ENCODE measurements at regions not wholly inside any gene's neighbourhood (a gene's known extent, or its start where the extent isn't known, plus 50 kb on each side); places are given as distances from the start of the nearest gene placed in this dataset.

- no peak for DNase-seq
- Histone ChIP-seq H3K4me1 (ENCODE audit: control extremely low read depth in 1 of 4, control insufficient read depth in 4 of 4, insufficient read depth in 4 of 4, low read length in 3 of 4) (peaks cover 0 to 7% (median 0%) of the 10 kb centered on the region in 4 experiments), H3K27ac (ENCODE audit: insufficient read depth in 1 of 2, low read depth in 1 of 2, low read length in 2 of 2, poor library complexity in 1 of 2, severe bottlenecking in 2 of 2) (no peak overlapping the region), H3K9me3 (ENCODE audit: control extremely low read depth in 1 of 5, control insufficient read depth in 4 of 5, insufficient read depth in 2 of 5, low read depth in 1 of 5, low read length in 4 of 5) (peaks cover 0 to 7% (median 0%) of the 10 kb centered on the region in 5 experiments), H3K4me3 (ENCODE audit: control insufficient read depth in 1 of 7, extremely low read depth in 1 of 7, insufficient read depth in 4 of 7, low read depth in 2 of 7, low read length in 6 of 7) (no peak overlapping the region), H3K27me3 (replicated peaks in 2 of 5; ENCODE audit: control insufficient read depth in 4 of 5, insufficient read depth in 5 of 5, low read length in 4 of 5) (no peaks in the 10 kb centered on the region), H3K36me3 (ENCODE audit: control insufficient read depth in 4 of 4, insufficient read depth in 4 of 4, low read length in 3 of 4) (no peaks in the 10 kb centered on the region)
- ChIA-PET POLR2A (no interaction called here), CTCF (interaction anchor here (1.3 to 1.4 kb wide), 2 partner anchors 21 to 67 kb away, joined by 3 to 4 read pairs; no protein-coding TSS in a partner anchor)
- WGBS (ENCODE audit: insufficient coverage): 100% methylated on average over 1 of the region's 2 CpGs
Measured at GRCh38 chr1:234683127-234683860, 73.3 kb upstream of the IRF2BP2 start.

- Histone ChIP-seq H3K4me1 (ENCODE audit: control extremely low read depth in 1 of 4, control insufficient read depth in 4 of 4, insufficient read depth in 4 of 4, low read length in 3 of 4) (peaks cover 0 to 7% (median 0%) of the 10 kb centered on the region in 4 experiments), H3K27ac (ENCODE audit: insufficient read depth in 1 of 2, low read depth in 1 of 2, low read length in 2 of 2, poor library complexity in 1 of 2, severe bottlenecking in 2 of 2) (no peak overlapping the region), H3K9me3 (ENCODE audit: control extremely low read depth in 1 of 5, control insufficient read depth in 4 of 5, insufficient read depth in 2 of 5, low read depth in 1 of 5, low read length in 4 of 5) (peaks cover 0 to 5% (median 0%) of the 10 kb centered on the region in 5 experiments), H3K4me3 (ENCODE audit: control insufficient read depth in 1 of 7, extremely low read depth in 1 of 7, insufficient read depth in 4 of 7, low read depth in 2 of 7, low read length in 6 of 7) (no peak overlapping the region), H3K36me3 (ENCODE audit: control insufficient read depth in 4 of 4, insufficient read depth in 4 of 4, low read length in 3 of 4) (no peaks in the 10 kb centered on the region), H3K27me3 (replicated peaks in 2 of 5; ENCODE audit: control insufficient read depth in 4 of 5, insufficient read depth in 5 of 5, low read length in 4 of 5) (no peaks in the 10 kb centered on the region)
- no peak for DNase-seq
- WGBS (ENCODE audit: insufficient coverage): 100% methylated on average over 2 of the region's 2 CpGs
- POLR2A ChIA-PET: no interaction called here
- CTCF ChIA-PET: no interaction called here
Measured at GRCh38 chr1:234681990-234682389, 72.0 kb upstream of the IRF2BP2 start.

- ChIA-PET CTCF (no interaction called here), POLR2A (no interaction called here)
- H3K9me3 ChIP-seq (ENCODE audit: control extremely low read depth in 1 of 5, control insufficient read depth in 4 of 5, insufficient read depth in 2 of 5, low read depth in 1 of 5, low read length in 4 of 5): peaks cover 0 to 3% (median 0%) of the 10 kb centered on the region in 5 experiments
- no peak overlapping the region for H3K4me3 ChIP-seq (ENCODE audit: control insufficient read depth in 1 of 7, extremely low read depth in 1 of 7, insufficient read depth in 4 of 7, low read depth in 2 of 7, low read length in 6 of 7)
- peaks cover 0 to 12% (median 3%) of the 10 kb centered on the region in 4 experiments for H3K4me1 ChIP-seq (ENCODE audit: control extremely low read depth in 1 of 4, control insufficient read depth in 4 of 4, insufficient read depth in 4 of 4, low read length in 3 of 4)
- 90% methylated on average over 3 of the region's 3 CpGs for WGBS (ENCODE audit: insufficient coverage)
- H3K36me3 ChIP-seq (ENCODE audit: control insufficient read depth in 4 of 4, insufficient read depth in 4 of 4, low read length in 3 of 4): no peaks in the 10 kb centered on the region
- no peak for DNase-seq
- H3K27ac ChIP-seq (ENCODE audit: insufficient read depth in 1 of 2, low read depth in 1 of 2, low read length in 2 of 2, poor library complexity in 1 of 2, severe bottlenecking in 2 of 2): no peak overlapping the region
- no peaks in the 10 kb centered on the region for H3K27me3 ChIP-seq (replicated peaks in 2 of 5; ENCODE audit: control insufficient read depth in 4 of 5, insufficient read depth in 5 of 5, low read length in 4 of 5)
Measured at GRCh38 chr1:234681065-234681464, 71.1 kb upstream of the IRF2BP2 start.

- ChIA-PET CTCF (no interaction called here), POLR2A (no interaction called here)
- Histone ChIP-seq H3K4me1 (ENCODE audit: control extremely low read depth in 1 of 4, control insufficient read depth in 4 of 4, insufficient read depth in 4 of 4, low read length in 3 of 4) (peaks cover 0 to 14% (median 8%) of the 10 kb centered on the region in 4 experiments), H3K27me3 (replicated peaks in 2 of 5; ENCODE audit: control insufficient read depth in 4 of 5, insufficient read depth in 5 of 5, low read length in 4 of 5) (no peaks in the 10 kb centered on the region), H3K36me3 (ENCODE audit: control insufficient read depth in 4 of 4, insufficient read depth in 4 of 4, low read length in 3 of 4) (no peaks in the 10 kb centered on the region), H3K9me3 (ENCODE audit: control extremely low read depth in 1 of 5, control insufficient read depth in 4 of 5, insufficient read depth in 2 of 5, low read depth in 1 of 5, low read length in 4 of 5) (peaks cover 0 to 1% (median 0%) of the 10 kb centered on the region in 5 experiments), H3K27ac (ENCODE audit: insufficient read depth in 1 of 2, low read depth in 1 of 2, low read length in 2 of 2, poor library complexity in 1 of 2, severe bottlenecking in 2 of 2) (no peak overlapping the region), H3K4me3 (ENCODE audit: control insufficient read depth in 1 of 7, extremely low read depth in 1 of 7, insufficient read depth in 4 of 7, low read depth in 2 of 7, low read length in 6 of 7) (no peak overlapping the region)
- WGBS (ENCODE audit: insufficient coverage): 97% methylated on average over 8 of the region's 8 CpGs
- no peak for DNase-seq
Measured at GRCh38 chr1:234680331-234680904, 70.4 kb upstream of the IRF2BP2 start.

GRCh38 chr1:234676103-234676594, 66.2 kb upstream of the IRF2BP2 start:
- 0% methylated on average over 4 of the region's 13 CpGs for WGBS (ENCODE audit: insufficient coverage)
- POLR2A ChIA-PET: no interaction called here
- Histone ChIP-seq H3K27me3 (replicated peaks in 2 of 5; ENCODE audit: control insufficient read depth in 4 of 5, insufficient read depth in 5 of 5, low read length in 4 of 5) (no peaks in the 10 kb centered on the region), H3K27ac (ENCODE audit: insufficient read depth in 1 of 2, low read depth in 1 of 2, low read length in 2 of 2, poor library complexity in 1 of 2, severe bottlenecking in 2 of 2) (peak overlapping the region; percentile 17 to 23), H3K36me3 (ENCODE audit: control insufficient read depth in 4 of 4, insufficient read depth in 4 of 4, low read length in 3 of 4) (no peaks in the 10 kb centered on the region), H3K4me3 (ENCODE audit: control insufficient read depth in 1 of 7, extremely low read depth in 1 of 7, insufficient read depth in 4 of 7, low read depth in 2 of 7, low read length in 6 of 7) (peak overlapping the region; percentile 34 to 91 (median 65)), H3K9me3 (ENCODE audit: control extremely low read depth in 1 of 5, control insufficient read depth in 4 of 5, insufficient read depth in 2 of 5, low read depth in 1 of 5, low read length in 4 of 5) (no peaks in the 10 kb centered on the region), H3K4me1 (ENCODE audit: control extremely low read depth in 1 of 4, control insufficient read depth in 4 of 4, insufficient read depth in 4 of 4, low read length in 3 of 4) (peaks cover 0 to 11% (median 5%) of the 10 kb centered on the region in 4 experiments)
- CTCF ChIA-PET: no interaction called here
- DNase-seq: peak; percentile 45 to 63 (median 62)

- WGBS (ENCODE audit: insufficient coverage): 96% methylated on average over 4 of the region's 6 CpGs
- H3K9me3 ChIP-seq (ENCODE audit: control extremely low read depth in 1 of 5, control insufficient read depth in 4 of 5, insufficient read depth in 2 of 5, low read depth in 1 of 5, low read length in 4 of 5): no peaks in the 10 kb centered on the region
- H3K27ac ChIP-seq (ENCODE audit: insufficient read depth in 1 of 2, low read depth in 1 of 2, low read length in 2 of 2, poor library complexity in 1 of 2, severe bottlenecking in 2 of 2): peak overlapping the region in 1 of 2 experiments; percentile 23
- peak in 1 of 3 donors; percentile 26 for DNase-seq
- peaks cover 0 to 11% (median 5%) of the 10 kb centered on the region in 4 experiments for H3K4me1 ChIP-seq (ENCODE audit: control extremely low read depth in 1 of 4, control insufficient read depth in 4 of 4, insufficient read depth in 4 of 4, low read length in 3 of 4)
- ChIA-PET CTCF (no interaction called here), POLR2A (no interaction called here)
- H3K4me3 ChIP-seq (ENCODE audit: control insufficient read depth in 1 of 7, extremely low read depth in 1 of 7, insufficient read depth in 4 of 7, low read depth in 2 of 7, low read length in 6 of 7): peak overlapping the region in 5 of 7 experiments; percentile 64 to 91 (median 75)
- H3K36me3 ChIP-seq (ENCODE audit: control insufficient read depth in 4 of 4, insufficient read depth in 4 of 4, low read length in 3 of 4): no peaks in the 10 kb centered on the region
- H3K27me3 ChIP-seq (replicated peaks in 2 of 5; ENCODE audit: control insufficient read depth in 4 of 5, insufficient read depth in 5 of 5, low read length in 4 of 5): no peaks in the 10 kb centered on the region
Measured at GRCh38 chr1:234675572-234675971, 65.6 kb upstream of the IRF2BP2 start.

GRCh38 chr1:234675006-234675405, 65.0 kb upstream of the IRF2BP2 start:
- Histone ChIP-seq H3K27ac (ENCODE audit: insufficient read depth in 1 of 2, low read depth in 1 of 2, low read length in 2 of 2, poor library complexity in 1 of 2, severe bottlenecking in 2 of 2) (no peak overlapping the region), H3K27me3 (replicated peaks in 2 of 5; ENCODE audit: control insufficient read depth in 4 of 5, insufficient read depth in 5 of 5, low read length in 4 of 5) (no peaks in the 10 kb centered on the region), H3K36me3 (ENCODE audit: control insufficient read depth in 4 of 4, insufficient read depth in 4 of 4, low read length in 3 of 4) (no peaks in the 10 kb centered on the region), H3K9me3 (ENCODE audit: control extremely low read depth in 1 of 5, control insufficient read depth in 4 of 5, insufficient read depth in 2 of 5, low read depth in 1 of 5, low read length in 4 of 5) (no peaks in the 10 kb centered on the region), H3K4me3 (ENCODE audit: control insufficient read depth in 1 of 7, extremely low read depth in 1 of 7, insufficient read depth in 4 of 7, low read depth in 2 of 7, low read length in 6 of 7) (no peak overlapping the region), H3K4me1 (ENCODE audit: control extremely low read depth in 1 of 4, control insufficient read depth in 4 of 4, insufficient read depth in 4 of 4, low read length in 3 of 4) (peaks cover 0 to 11% (median 5%) of the 10 kb centered on the region in 4 experiments)
- no peak for DNase-seq
- ChIA-PET POLR2A (no interaction called here), CTCF (no interaction called here)
- 98% methylated on average over 3 of the region's 4 CpGs for WGBS (ENCODE audit: insufficient coverage)
